IMR-90 (cell line): ENCODE measurements at regions not wholly inside any gene's neighbourhood (a gene's known extent, or its start where the extent isn't known, plus 50 kb on each side); places are given as distances from the start of the nearest gene placed in this dataset.

Source experiments
- ATAC-seq: fragments of 200-7000 bp; cut with Tn5 transposase; 2 replicates; pipeline ENCODE4 v1.9.1; 2020; ENCODE audit warnings: low read depth, mild to moderate bottlenecking, moderate library complexity
- BruUV-seq: library from RNA; stranded (reverse); fragments of 400-500 nt; replicated peaks from 2 replicates; lab custom pipeline; 2021; lab: Mats Ljungman, UMichigan
- CTCF ChIA-PET: fragments of 300-600 bp; formaldehyde crosslinking; extraction: SDS; loops from one replicate; lab custom pipeline; 2021; ENCODE audit warnings: antibody characterized with exemption; lab: Yijun Ruan, JAX
- POLR2A ChIA-PET: fragments of 300-600 bp; sonication (Branson Sonifier 250); formaldehyde crosslinking; loops from one replicate; lab custom pipeline; 2022; ENCODE audit warnings: antibody characterized with exemption; ENCODE audit not compliant: unreplicated experiment; lab: Charles Lee
- DNase-seq: peaks from one replicate; pipeline ENCODE4 v3.0.0; 2013
- H2AFZ ChIP-seq: replicated peaks from 2 replicates; pipeline ENCODE3; 2013; ENCODE audit warnings: low read length, mild to moderate bottlenecking; ENCODE audit not compliant: poor library complexity
- H2AK5ac ChIP-seq: 2 replicates; pipeline ENCODE4 v1.6.1; 2013; ENCODE audit warnings: low read depth, low read length, inconsistent platforms
- H2AK9ac ChIP-seq: replicated peaks from 2 replicates; pipeline ENCODE3; 2013; ENCODE audit warnings: mild to moderate bottlenecking, low read depth, low read length, moderate library complexity; ENCODE audit not compliant: poor library complexity
- H2BK120ac ChIP-seq: 2 replicates; pipeline ENCODE4 v1.6.1; 2013; ENCODE audit warnings: low read depth, low read length, inconsistent platforms
- H2BK15ac ChIP-seq: 3 replicates; pipeline ENCODE4 v1.6.1; 2013; ENCODE audit warnings: low read depth, low read length, inconsistent platforms
- H2BK20ac ChIP-seq: 2 replicates; pipeline ENCODE4 v1.6.1; 2013; ENCODE audit warnings: low read depth, mild to moderate bottlenecking, inconsistent platforms, low read length, moderate library complexity
- H2BK5ac ChIP-seq: 2 replicates; pipeline ENCODE4 v1.6.1; 2013; ENCODE audit warnings: mild to moderate bottlenecking, low read depth, low read length, inconsistent platforms; ENCODE audit not compliant: poor library complexity, severe bottlenecking
- H3K14ac ChIP-seq: replicated peaks from 2 replicates; pipeline ENCODE4 v1.6.1; 2013; ENCODE audit warnings: low read depth, low read length, inconsistent platforms
- H3K18ac ChIP-seq: 2 replicates; pipeline ENCODE4 v1.6.1; 2013; ENCODE audit warnings: low read depth, low read length, control low read depth
- H3K23ac ChIP-seq: 2 replicates; pipeline ENCODE4 v1.6.1; 2013; ENCODE audit warnings: low read depth, low read length, inconsistent platforms
- H3K27ac ChIP-seq: 2 replicates; pipeline ENCODE4 v1.5.1; 2013; ENCODE audit warnings: mild to moderate bottlenecking, control low read depth, low read length; ENCODE audit not compliant: insufficient read depth
- H3K27me3 ChIP-seq: 2 replicates; pipeline ENCODE4 v1.6.1; 2013; ENCODE audit warnings: low read length; ENCODE audit not compliant: control insufficient read depth, insufficient read depth
- H3K36me3 ChIP-seq: 2 replicates; pipeline ENCODE4 v1.6.1; 2013; ENCODE audit warnings: low read length, mixed read lengths; ENCODE audit not compliant: control insufficient read depth, insufficient read depth
- H3K4ac ChIP-seq: 2 replicates; pipeline ENCODE4 v1.6.1; 2013; ENCODE audit warnings: low read depth, low read length, inconsistent platforms
- H3K4me1 ChIP-seq: 2 replicates; pipeline ENCODE4 v1.6.1; 2013; ENCODE audit warnings: low read length, mixed read lengths; ENCODE audit not compliant: control insufficient read depth, insufficient read depth
- H3K4me2 ChIP-seq: 2 replicates; pipeline ENCODE4 v1.6.1; 2013; ENCODE audit warnings: low read depth, mild to moderate bottlenecking, control low read depth, low read length, moderate library complexity
- H3K4me3 ChIP-seq: 2 replicates; pipeline ENCODE4 v1.5.1; 2013; ENCODE audit warnings: low read depth, mild to moderate bottlenecking, control low read depth, low read length, moderate library complexity; ENCODE audit not compliant: insufficient read depth
- H3K56ac ChIP-seq: 2 replicates; pipeline ENCODE4 v1.6.1; 2013; ENCODE audit warnings: low read length, inconsistent platforms; ENCODE audit not compliant: insufficient read depth; ENCODE audit errors: extremely low read depth
- H3K79me1 ChIP-seq, 2 experiments: 2 replicates each; pipeline ENCODE4 v1.6.1; 2013; ENCODE audit warnings: low read length in 2 of 2, inconsistent platforms in 1 of 2, low read depth in 1 of 2
- H3K9ac ChIP-seq: 2 replicates; pipeline ENCODE4 v1.6.1; 2013; ENCODE audit warnings: low read depth, low read length, control low read depth
- H3K9me1 ChIP-seq: 2 replicates; pipeline ENCODE4 v1.6.1; 2013; ENCODE audit warnings: low read length, inconsistent platforms; ENCODE audit not compliant: insufficient read depth
- H3K9me3 ChIP-seq: 2 replicates; pipeline ENCODE4 v1.6.1; 2013; ENCODE audit warnings: low read length; ENCODE audit not compliant: control insufficient read depth, insufficient read depth
- H4K20me1 ChIP-seq: 2 replicates; pipeline ENCODE4 v1.6.1; 2013; ENCODE audit warnings: low read length, inconsistent platforms; ENCODE audit not compliant: insufficient read depth
- H4K5ac ChIP-seq: 2 replicates; pipeline ENCODE4 v1.6.1; 2013; ENCODE audit warnings: mild to moderate bottlenecking, low read depth, low read length, control low read depth
- H4K8ac ChIP-seq, 2 experiments: 2 replicates each; pipeline ENCODE4 v1.6.1; 2013; ENCODE audit warnings: low read depth in 2 of 2, low read length in 2 of 2, control low read depth in 1 of 2, inconsistent platforms in 1 of 2
- H4K91ac ChIP-seq: 2 replicates; pipeline ENCODE4 v1.6.1; 2013; ENCODE audit warnings: low read depth, low read length, inconsistent platforms; ENCODE audit not compliant: insufficient read depth
- RCOR1 ChIP-seq: IDR thresholded peaks from 2 replicates; pipeline ENCODE4 v1.6.1; 2012; ENCODE audit warnings: mild to moderate bottlenecking, low read length, improper control_type of control experiment; ENCODE audit not compliant: insufficient replicate concordance
- WGBS, 2 experiments: methylation state at CpG; one replicate each; pipeline versions ENCODE4 v1.1.5 to v1.1.7; 2013; ENCODE audit warnings: missing lambda C conversion rate in 2 of 2; ENCODE audit not compliant: insufficient read length in 1 of 2; ENCODE audit errors: extremely low coverage in 2 of 2; 5-methylcytosine and 5-hydroxymethylcytosine counted together
- dilution Hi-C: fragments of 300-500 bp; cut with HindIII; formaldehyde crosslinking; loops from one replicate; pipeline ENCODE4 v1.14.3; 2018; ENCODE audit warnings: low sequenced_read_pairs; ENCODE audit not compliant: unreplicated experiment
- in situ Hi-C: fragments of 300-500 bp; cut with MboI; formaldehyde crosslinking; loops from 3 replicates; pipeline ENCODE4 v1.14.3; 2019; ENCODE audit warnings: low sequenced_read_pairs, inconsistent platforms, mixed read lengths
- intact Hi-C: fragments of 100-400 bp; cut with micrococcal nuclease; formaldehyde crosslinking; loops from 2 replicates; pipeline ENCODE4 v1.10.0; 2022

GRCh38 chr1:221149555-221150075, 270.4 kb downstream of the HLX start:
- intact Hi-C loops (no loop called here), dilution Hi-C loops (no loop called here), in situ Hi-C loops (no loop called here)
- ATAC-seq (no peak), DNase-seq (no peak)
- Histone ChIP-seq H3K27me3 (no peaks in the 10 kb centered on the region), H3K9ac (no peak overlapping the region), H3K23ac (no peak overlapping the region), H3K4me1 (no peaks in the 10 kb centered on the region), H2BK20ac (no peak overlapping the region), H3K9me1 (no peaks in the 10 kb centered on the region), H2BK5ac (no peak overlapping the region), H2AFZ (no peak overlapping the region), H3K18ac (no peak overlapping the region), H3K56ac (no peak overlapping the region), H3K36me3 (no peaks in the 10 kb centered on the region), H3K4ac (no peak overlapping the region), H3K4me3 (no peak overlapping the region), H3K79me1 (no peaks in the 10 kb centered on the region), H2BK15ac (no peak overlapping the region), H2AK5ac (no peak overlapping the region), H4K8ac (no peak overlapping the region), H4K5ac (no peak overlapping the region), H3K27ac (no peak overlapping the region), H3K14ac (no peak overlapping the region), H2BK120ac (no peak overlapping the region), H3K4me2 (no peak overlapping the region), H4K91ac (no peak overlapping the region), H2AK9ac (no peak overlapping the region), H4K20me1 (no peaks in the 10 kb centered on the region), H3K9me3 (peaks cover 3% of the 10 kb centered on the region)
- WGBS, 2 experiments, result no CpG with 5 or more reads among the region's 1 CpG
- ChIA-PET CTCF (interaction anchor here (0.9 kb wide), 1 partner anchor 14 kb away, joined by 6 read pairs; no protein-coding TSS in a partner anchor), POLR2A (no interaction called here)
- BruUV-seq, result no TSS peak
- no peak for TF ChIP-seq RCOR1
